Epidermal melanocyte (primary cell): ENCODE measurements at regions not wholly inside any gene's neighbourhood (a gene's known extent, or its start where the extent isn't known, plus 50 kb on each side); places are given as distances from the start of the nearest gene placed in this dataset.

Source experiments
- DNase-seq: peaks from one replicate; pipeline ENCODE4 v3.0.0; 2011; ENCODE audit warnings: low spot score; ENCODE audit not compliant: insufficient read length

- DNase-seq, result no peak
These were observed 532.1 kb upstream of the JAG1 start for GRCh38 chr20:11205769-11206362.

GRCh38 chr20:11207749-11208502 lies 534.1 kb upstream of the JAG1 start:
- DNase-seq, result no peak

- no peak for DNase-seq
These were observed 536.8 kb upstream of the JAG1 start for GRCh38 chr20:11210611-11211010.

- no peak for DNase-seq
These were observed 538.5 kb upstream of the JAG1 start for GRCh38 chr20:11212272-11212671.

- DNase-seq, result no peak
These were observed 539.1 kb upstream of the JAG1 start for GRCh38 chr20:11212902-11213301.

- DNase-seq, result no peak
These were observed 540.5 kb upstream of the JAG1 start for GRCh38 chr20:11214256-11214840.

- no peak for DNase-seq
These were observed 542.9 kb upstream of the JAG1 start for GRCh38 chr20:11216451-11217314.

- DNase-seq, result no peak
These were observed 543.8 kb upstream of the JAG1 start for GRCh38 chr20:11217326-11218172.

GRCh38 chr20:11218173-11218680 lies 544.4 kb upstream of the JAG1 start:
- DNase-seq, result no peak

GRCh38 chr20:11219192-11219591 lies 545.4 kb upstream of the JAG1 start:
- no peak for DNase-seq

- DNase-seq, result no peak
These were observed 547.2 kb upstream of the JAG1 start for GRCh38 chr20:11221046-11221445.

GRCh38 chr20:11222243-11222642 lies 548.4 kb upstream of the JAG1 start:
- no peak for DNase-seq

- DNase-seq, result no peak
These were observed 553.8 kb upstream of the JAG1 start for GRCh38 chr20:11227602-11228001.

GRCh38 chr20:11229772-11230171 lies 556.0 kb upstream of the JAG1 start:
- no peak for DNase-seq

GRCh38 chr20:11230999-11231398 lies 557.2 kb upstream of the JAG1 start:
- no peak for DNase-seq

GRCh38 chr20:11231742-11232648 lies 558.2 kb upstream of the JAG1 start:
- DNase-seq, result no peak

- no peak for DNase-seq
These were observed 559.1 kb upstream of the JAG1 start for GRCh38 chr20:11232896-11233295.

- DNase-seq, result no peak
These were observed 560.4 kb upstream of the JAG1 start for GRCh38 chr20:11234181-11234580.

GRCh38 chr20:11234608-11235007 lies 560.8 kb upstream of the JAG1 start:
- DNase-seq, result no peak

GRCh38 chr20:11235058-11235457 lies 561.3 kb upstream of the JAG1 start:
- DNase-seq, result no peak
